ENCODE measurements at regions not wholly inside any gene's neighbourhood (a gene's known extent, or its start where the extent isn't known, plus 50 kb on each side); places are given as distances from the start of the nearest gene placed in this dataset.
"Not testable (repeated sequence)": the region's sequence is repeated elsewhere in the genome, so short reads cannot be mapped to it uniquely, and the experiment has no call there.

DNA sequence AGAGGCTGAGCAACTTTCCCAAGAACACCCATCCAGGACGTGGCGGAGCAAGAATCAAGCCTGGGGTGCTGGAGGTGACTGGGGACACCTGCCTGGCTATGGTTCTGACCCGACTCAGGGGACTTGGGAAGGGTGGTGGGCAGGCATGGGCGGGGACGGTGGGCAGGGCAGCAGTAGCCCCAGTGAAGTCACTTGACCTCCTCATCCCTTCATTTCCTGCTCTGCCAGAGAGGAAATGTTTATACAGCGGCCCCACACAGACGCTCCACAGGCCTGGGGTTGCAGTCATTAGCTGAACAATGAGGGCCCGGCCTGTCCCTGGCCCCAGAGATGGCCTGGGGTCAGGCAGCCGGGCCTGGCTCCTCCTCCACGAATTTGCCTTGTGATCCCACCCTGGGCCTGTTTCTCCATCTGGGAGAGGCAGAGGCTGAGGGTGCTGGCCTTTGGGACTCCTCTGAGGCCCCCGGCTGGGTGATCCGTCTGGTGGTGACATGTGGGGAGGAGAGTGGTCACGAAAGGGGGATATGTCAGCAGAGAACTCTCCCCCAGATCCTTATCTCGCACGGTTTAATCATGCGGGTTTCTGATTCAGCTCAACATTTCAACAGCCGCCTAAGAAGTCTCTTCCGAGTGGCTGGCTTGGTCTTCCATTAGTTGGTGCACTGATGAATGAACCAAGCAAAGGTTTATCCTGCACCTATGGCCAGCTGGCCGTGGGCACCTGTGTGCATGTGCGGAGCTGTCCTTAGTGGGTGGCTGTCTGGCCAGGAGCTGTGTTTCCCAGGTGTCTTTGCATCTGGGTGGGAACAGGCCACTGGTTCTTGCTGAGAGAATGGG lies 175.9 kb downstream of the IRF8 start:
- DNase-seq (ENCODE audit: low read depth, low spot score): no peak

DNA sequence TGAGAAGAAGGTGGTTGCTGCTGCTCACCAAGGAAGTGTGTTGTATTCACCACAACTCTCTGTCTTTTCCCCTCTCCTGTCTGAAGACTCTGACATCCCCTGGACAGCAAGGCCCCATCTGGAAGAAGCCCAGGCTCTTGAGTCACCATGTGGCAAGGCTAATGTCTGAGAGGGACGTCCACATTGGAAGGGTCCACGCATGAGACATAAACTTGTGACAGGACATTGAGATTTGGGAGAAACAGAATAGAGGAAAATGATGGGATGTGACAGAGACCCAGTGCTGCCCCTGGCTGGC lies 176.5 kb downstream of the IRF8 start:
- DNase-seq (ENCODE audit: low read depth, low spot score): no peak

DNA sequence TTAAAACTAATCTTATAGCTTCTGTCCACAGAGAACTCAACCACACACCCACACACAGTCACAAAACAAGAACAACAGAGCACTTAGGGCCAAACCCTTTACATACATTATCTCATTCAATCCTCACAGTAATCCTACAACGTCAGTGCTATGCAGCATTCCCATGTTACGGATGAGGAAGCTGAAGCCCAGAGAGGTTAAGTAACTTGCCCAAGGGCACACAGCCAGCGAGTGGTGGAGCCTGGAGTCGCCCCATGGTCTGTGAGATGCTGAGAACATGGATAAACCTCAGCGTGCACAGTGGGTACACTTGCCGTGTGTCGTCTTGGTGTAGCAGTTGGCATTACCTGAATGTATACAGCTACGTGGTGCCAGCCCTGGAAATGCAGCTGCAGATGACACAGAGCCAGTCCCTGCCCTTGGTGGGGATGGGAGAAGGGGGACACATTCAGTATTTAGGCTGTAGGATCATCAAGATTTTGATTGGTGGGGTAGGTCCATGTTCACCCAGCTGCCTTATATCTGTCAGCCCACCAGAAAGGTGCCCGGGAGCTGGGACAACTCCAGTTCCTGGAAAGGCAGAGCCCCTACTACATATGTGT lies 177.0 kb downstream of the IRF8 start:
- no peak for DNase-seq (ENCODE audit: low read depth, low spot score)

DNA sequence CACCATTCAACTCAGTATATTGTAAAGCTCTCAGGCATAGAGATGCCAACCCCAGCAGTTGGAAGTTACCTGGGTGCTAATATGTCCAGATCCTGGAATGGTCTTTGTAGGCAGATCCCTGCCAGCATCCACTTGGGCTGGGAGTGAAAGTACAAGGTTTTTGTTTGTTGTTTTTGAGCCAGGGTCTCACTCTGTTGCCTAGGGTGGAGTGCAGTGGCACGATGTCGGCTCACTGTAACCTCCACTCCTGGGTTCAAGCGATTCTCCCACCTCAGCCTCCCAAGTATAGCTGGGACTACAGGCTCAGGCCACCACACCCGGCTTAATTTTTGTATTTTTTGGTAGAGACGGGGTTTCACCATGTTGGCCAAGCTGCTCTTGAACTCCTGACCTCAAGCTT lies 177.6 kb downstream of the IRF8 start:
- no peak for DNase-seq (ENCODE audit: low read depth, low spot score)

DNA sequence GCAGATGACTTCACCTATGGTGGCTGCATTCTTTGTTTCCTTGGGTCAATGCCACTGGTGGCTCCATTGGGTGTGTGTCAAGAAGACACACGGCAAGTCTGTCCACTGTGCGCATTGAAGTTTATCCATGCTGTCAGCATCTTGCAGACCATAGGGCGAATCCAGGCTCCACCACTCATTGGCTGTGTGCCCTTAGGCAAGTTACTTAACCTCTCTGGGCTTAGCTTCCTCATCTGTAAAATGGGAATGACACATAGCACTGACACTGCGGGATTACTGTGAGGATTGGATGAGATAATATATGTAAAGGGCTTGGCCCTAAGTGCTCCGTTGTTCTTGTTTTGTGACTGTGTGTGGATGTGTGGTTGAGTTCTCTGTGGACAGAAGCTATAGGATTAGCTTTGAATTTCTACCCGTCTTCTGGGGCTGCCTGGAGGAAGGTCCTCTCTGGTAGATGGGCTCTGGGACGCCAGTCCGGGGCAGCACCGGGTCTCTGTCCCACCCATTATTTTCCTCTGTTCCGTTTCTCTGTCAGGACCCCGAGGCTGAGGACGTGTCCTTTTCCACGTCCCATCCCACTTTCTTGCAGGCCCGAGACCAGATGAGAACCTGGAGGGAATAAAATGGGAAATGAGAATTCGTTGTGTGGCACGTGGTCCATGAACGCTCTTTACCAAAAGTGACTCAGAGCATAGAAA lies 178.4 kb downstream of the IRF8 start:
- no peak for DNase-seq (ENCODE audit: low read depth, low spot score)

DNA sequence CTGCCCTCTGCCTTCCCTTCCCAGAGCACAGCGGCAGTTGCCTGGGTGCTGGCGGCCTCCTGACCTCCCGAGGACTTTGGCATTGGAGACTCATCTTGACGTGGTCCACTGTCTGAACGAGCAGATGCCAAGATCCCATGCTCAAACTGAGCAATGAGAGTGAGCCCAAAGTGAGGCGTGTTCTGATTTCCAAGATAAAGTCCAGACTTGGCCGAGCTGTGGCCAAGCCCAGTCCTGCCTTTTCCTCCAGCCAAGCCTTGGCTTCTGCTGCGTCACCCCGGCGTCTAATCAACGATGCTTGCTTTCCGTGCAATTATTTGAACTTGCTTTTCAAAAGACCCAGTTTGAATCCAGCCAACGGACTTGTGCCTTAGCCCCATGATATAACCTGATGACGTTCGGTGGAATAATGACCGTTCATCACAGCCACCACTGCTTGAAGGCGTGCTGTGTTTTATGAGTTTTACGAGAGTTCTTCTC lies 179.2 kb downstream of the IRF8 start:
- no peak for DNase-seq (ENCODE audit: low read depth, low spot score)

DNA sequence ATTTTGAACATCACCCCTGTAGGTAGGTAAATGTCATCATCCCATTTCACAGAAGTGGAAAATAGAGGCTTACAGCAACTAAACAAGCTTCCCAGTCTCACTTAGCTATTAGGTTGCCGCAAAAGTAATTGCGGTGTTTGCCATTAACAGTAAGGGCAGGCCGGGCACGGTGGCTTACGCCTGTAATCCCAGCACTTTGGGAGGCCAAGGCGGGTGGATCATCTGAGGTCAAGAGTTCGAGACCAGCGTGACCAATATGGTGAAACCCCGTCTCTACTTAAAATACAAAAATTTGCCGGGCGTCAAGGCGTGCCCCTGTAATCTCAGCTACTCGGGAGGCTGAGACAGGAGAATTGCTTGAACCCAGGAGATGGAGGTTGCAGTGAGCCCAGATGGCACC lies 179.7 kb downstream of the IRF8 start:
- not testable (repeated sequence) for DNase-seq (ENCODE audit: low read depth, low spot score)

DNA sequence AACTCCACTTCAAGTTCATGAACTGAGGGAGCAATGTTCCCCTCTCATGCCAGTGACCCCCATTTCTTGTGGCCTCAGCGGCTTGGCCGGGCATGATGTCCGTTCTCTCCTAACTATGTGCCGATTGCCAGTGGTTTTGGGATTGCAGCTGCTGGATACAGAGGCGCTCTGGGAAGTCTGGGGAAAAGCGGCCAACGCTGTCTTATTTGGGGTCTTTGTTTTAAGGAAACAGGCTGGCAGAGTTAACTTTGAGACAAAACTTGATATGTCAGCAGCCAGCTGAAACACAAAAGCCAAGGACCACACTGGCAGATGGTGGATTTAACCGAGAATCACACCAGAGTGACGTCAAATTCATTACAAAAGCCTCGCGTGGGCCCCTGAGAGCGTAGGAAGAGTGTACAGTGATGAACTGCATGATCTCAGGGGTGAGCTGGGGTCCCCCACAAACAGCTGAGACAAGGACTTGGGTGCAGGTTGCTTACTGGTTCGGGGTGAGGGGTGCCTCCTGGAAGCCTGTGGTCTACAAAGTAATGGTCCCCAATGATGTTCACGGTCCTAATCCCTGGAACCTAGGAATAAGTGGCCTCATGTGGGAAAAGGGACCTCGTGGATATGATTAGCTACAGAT lies 180.4 kb downstream of the IRF8 start:
- no peak for DNase-seq (ENCODE audit: low read depth, low spot score)

DNA sequence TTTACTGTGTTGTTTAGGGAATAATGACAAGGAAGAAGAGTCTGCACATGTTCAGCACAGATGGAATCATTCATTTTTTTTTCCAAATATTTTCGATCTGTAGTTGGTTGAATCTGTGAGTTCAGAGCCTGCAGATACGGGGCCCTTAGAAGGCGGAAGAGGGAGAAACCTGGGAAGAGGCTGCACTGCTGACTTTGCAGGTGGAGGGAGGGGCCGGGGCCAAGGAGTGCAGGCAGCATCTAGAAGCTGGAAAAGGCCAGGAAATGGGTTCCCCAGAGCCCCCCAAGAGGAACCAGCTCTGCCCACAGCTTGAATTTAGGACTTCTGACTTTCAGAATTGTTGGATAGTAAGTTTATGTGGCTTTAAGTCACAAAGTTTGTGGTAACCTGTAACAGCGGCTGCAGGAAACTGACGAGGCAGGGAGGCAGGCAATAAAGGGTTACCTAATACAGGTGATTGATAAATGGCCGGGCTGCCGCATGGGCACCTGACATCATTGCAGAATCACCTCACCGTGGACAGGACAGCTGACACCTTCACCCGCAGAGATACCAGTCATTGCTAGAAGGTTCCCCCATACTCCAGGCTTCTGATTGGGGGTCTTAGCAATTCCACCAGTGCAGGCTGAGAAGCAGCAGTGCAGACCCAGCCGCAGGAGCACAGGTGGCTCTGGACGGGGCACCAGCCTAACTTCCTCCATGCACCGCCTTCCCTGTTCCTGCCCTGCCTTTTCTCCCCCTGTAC lies 181.3 kb downstream of the IRF8 start:
- DNase-seq (ENCODE audit: low read depth, low spot score): no peak

DNA sequence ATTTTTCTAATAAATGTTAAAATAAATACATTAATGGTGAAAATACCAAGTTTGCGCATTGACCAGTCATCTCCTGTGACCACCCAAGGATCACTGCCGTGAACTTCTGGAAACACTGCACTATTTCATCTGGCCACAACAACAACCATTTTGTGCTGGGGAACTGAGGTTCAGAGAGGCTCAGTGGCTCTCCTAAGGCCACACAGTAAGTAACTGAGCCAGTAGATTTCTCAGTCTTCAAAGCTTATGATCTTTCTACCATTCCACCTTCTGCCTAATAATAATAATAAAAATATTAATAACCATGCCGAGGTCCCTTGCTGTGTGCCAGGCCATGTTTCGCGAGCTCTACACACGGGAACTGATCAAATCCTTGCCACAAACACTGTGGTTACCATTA lies 182.0 kb downstream of the IRF8 start:
- no peak for DNase-seq (ENCODE audit: low read depth, low spot score)

DNA sequence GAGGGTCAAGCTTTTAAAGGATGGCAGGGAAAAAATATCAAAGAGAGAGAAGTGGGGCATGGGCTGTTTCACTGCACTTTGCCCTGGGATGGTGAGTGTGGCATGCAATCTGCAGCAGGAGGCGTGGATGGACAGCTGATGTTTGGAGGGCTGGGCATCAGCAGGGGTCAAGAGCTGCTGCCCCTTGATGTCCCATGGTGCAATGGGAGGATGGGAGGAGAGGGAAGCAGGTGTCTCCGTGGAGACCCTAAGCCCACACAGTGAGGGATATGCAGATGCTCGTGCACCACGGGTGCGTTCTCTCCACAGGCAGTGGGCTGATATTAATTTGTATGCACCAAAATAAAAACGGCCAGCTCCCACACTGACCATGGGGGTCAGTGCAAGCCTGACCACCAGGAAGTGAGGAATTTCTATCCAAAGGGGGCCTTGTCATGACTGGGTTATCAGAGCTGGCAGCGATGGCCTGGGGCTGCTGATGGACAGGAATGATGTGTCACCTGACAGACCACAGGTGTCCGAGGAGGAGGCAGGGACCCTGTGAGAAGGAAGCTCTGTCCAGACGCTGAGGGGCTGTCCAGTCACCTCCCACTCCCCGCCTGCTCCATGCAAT lies 183.6 kb downstream of the IRF8 start:
- no peak for DNase-seq (ENCODE audit: low read depth, low spot score)

DNA sequence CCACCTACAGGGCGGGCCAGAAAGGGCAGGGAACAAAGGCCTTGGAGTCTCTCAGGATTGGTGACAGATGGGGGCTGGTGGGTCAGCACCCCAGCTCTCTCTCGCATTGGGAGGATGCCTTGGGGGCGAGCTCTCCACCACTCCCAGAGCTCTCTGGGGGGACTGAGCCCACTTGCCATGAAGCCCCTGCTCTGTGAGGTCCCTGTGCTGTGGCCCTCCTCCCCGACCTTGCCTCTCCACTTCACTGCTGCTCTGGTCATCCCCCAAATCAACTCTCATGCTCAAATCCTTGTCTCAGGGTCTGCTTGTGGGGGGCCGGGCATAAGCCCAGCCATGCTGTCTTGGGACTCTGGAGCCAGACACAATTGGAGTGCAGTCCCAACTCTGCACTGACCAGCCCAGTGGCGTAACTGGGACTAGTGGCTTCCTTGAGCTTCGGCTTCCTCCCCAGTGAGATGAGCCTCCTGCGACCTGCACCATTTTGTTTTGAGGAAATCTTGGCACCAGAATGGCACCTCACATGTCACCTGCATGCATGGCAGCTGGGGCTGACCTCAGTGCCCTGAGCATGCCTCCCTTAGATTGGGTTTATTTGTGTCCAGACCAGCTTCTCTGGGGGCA lies 184.5 kb downstream of the IRF8 start:
- no peak for DNase-seq (ENCODE audit: low read depth, low spot score)

DNA sequence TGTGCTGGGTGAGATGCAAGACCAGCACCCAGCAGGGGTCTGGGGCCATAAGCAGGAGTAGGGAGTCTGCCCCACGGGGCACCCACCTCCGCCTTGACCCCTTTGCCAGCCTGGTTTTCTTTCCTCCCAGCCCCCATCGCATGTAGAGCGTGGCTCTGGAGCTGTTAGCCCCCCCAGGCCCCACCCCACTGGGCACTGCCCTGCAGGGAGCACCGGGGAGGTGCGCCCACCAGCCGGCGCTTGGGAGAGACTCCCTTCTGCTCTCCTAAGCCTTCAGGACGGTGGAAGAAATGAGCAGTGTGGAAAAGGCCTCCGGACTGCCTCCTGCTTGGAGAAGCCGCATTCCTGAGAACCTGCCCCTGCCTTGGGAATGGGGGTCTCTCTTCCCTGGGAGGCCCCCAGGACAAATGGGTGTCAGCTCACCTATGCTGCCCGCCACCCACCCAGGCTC lies 186.2 kb downstream of the IRF8 start:
- DNase-seq (ENCODE audit: low read depth, low spot score): no peak

DNA sequence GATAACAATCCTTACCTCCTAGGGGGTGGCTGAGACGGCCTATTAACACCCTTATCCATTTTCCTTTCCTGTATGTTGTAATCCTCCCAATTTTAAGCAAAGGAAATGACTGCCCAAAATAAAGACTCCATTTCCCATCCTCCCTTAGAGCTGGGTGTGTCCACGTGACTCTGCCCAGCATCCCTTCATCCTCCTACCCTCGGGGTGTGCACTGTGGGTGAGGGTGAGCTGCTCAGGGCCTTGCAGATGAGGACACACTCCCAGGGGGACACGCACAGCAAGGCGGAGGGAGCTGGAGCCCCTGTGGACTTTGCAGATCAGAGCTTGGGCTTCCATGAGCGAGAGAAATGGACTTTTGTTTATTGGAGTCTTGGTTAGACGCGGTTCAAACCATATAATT lies 186.8 kb downstream of the IRF8 start:
- DNase-seq (ENCODE audit: low read depth, low spot score): no peak

DNA sequence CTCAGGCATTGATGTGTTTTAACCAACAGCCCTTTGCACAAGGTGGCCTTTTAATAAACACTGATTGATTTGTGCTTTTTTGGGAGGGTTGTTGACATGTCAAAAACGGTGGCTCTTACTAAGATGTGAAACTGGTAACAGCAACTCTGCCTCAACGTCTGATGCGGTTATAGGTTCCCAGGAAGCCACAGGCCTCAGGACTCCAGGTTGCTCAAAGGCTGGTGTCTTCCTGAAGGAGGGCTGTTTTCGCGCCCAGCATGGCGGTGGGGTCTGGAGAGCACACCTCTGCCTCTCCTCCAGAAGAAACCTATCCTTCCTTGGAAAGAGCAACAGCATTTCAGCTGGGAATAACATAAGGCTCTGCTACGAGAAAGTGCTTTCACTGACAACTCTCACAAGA lies 187.5 kb downstream of the IRF8 start:
- DNase-seq (ENCODE audit: low read depth, low spot score): no peak

DNA sequence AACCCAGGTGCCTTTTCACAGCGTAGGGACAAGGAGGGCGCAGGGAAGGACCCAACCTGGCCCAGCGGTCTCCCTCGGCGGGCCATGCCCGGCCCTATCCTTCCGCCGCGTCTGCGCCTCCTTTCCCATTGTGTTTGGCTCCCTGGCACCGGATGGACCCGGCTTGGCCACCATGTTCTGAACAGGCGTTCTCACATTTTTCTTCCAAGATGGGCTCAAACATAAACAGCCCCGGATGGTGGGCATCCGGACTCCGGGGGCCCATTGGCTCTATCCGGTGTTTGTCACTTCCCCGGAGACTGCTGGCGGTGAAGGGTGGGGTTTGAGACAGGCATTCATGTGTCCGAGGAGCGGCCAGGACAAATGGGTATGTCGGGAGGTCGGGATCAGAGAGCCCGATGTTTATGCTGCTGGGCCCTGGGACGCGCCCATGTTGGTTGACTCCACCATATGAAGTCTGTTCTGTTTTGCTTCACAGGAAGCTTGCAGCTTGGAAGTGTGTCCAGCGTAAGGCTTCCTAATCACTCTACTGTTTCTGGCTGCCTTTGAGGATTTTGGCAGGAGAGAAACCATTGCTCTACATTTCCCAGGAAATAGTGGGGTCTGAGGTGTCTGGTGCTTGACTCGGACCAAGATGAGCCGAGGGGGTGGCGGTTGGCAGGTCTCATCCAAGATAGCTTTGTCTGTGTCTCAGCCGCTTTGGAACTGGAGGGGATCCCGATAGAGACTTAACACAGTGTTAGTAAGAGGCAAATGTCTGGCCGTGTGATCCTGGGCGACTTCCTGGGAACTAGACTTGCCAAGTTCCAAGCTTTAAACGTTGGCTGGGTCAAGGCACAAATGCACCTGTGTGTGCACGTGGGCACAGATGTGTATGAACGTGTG lies 188.3 kb downstream of the IRF8 start:
- DNase-seq (ENCODE audit: low read depth, low spot score): no peak

DNA sequence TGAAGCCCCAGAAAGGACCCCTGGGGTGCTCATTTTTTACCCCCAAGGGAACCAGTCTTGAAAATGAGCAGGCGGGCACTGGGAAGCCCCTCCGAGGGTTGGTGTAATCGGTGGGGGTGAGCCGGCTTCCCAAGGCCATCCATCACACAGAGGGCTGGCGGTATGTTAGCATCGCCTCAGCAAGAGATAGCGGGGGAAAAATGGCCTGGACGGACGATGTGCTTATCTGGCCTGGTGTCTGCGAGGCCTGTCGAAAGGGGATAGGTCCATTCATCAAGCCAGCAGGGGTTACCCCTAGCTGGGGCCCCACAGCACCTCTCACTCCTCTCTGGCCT lies 188.9 kb downstream of the IRF8 start:
- DNase-seq (ENCODE audit: low read depth, low spot score): no peak

DNA sequence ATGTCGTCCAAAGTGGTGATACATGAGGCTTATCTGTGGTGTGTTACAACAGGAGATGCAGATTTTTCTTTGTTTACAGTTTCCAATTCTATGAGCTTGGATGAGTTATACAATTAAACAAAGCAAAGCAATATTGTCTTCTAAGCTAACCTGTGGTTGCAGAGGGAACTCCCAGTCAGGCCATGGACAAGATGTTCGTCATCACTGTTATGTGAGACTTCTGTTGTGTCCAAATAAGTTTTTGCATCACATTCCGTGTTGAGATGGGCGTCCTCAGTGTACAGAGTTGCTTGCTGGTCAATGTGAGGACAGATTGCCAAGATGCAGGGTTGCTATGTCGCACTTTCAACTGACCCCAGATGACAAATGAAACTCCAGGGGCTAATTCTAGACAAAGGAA lies 189.3 kb downstream of the IRF8 start:
- no peak for DNase-seq (ENCODE audit: low read depth, low spot score)

DNA sequence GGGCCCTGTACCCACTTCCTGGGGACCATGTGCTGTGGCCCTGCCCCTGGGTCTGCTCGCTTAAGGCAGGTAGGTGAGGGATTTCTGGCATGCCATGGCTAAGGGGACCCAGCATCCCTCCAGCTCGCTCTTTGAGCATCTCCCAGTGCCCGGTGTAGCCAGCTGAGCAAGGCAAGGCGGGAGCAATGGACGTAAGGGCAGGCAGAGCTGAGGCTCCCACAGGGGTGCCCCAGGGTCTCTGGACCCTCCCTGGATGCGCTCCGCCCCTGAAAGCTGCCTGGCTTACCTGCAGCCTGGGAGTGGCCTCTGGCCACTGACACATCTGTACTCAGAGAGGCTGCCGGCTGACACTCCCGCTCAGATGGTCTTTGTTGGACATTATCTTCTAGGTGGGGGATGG lies 189.9 kb downstream of the IRF8 start:
- no peak for DNase-seq (ENCODE audit: low read depth, low spot score)

DNA sequence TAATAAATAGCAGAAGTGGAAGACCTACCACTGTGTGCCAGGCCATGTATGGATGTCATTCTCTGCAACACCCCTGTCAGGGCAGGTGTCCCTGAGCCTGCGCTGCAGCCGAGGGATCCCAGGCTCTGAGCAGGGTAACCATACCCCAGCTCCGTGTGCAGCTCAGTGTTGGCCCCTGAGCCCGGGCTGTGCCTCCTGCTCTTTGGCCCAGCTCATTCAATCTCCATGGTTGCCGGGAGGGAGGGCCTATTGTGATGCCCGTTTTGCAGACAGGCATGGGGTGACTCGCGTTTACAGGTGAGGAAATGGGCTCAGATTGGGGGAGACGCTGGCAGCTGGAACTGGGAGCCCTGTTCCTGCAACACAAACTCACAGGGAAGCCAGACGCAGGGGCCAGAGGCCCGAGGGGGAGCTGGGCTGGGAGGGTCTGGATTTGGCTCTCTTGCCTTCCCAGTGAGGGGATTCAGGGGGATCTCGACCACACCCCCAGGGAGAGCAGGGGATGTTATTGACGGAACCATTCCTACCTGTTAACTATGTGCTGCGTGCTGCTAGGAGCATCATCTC lies 190.5 kb downstream of the IRF8 start:
- no peak for DNase-seq (ENCODE audit: low read depth, low spot score)
